Loucy (cell line): ENCODE measurements at regions not wholly inside any gene's neighbourhood (a gene's known extent, or its start where the extent isn't known, plus 50 kb on each side); places are given as distances from the start of the nearest gene placed in this dataset.

Experiments
- H2AFZ ChIP-seq: fragments of 200-600 bp; sonication (generic); 2 replicates; pipeline ENCODE4 v1.6.0; 2016; ENCODE audit warnings: antibody characterized with exemption, mild to moderate bottlenecking, low read length, moderate library complexity
- H3F3A ChIP-seq: fragments of 200-600 bp; 2 replicates; pipeline ENCODE4 v1.6.0; 2016; ENCODE audit warnings: antibody characterized with exemption, low read depth, mild to moderate bottlenecking
- H3K27me3 ChIP-seq: fragments of 200-600 bp; sonication (generic); 2 replicates; pipeline ENCODE4 v1.6.1; 2014; ENCODE audit warnings: low read length, mild to moderate bottlenecking; ENCODE audit not compliant: insufficient read depth, poor library complexity, severe bottlenecking
- H3K36me3 ChIP-seq: fragments of 200-600 bp; sonication (generic); 2 replicates; pipeline ENCODE4 v1.6.1; 2016; ENCODE audit warnings: low read length; ENCODE audit not compliant: insufficient read depth
- H3K4me1 ChIP-seq: fragments of 200-600 bp; sonication (generic); 2 replicates; pipeline ENCODE4 v1.5.1; 2014; ENCODE audit warnings: low read length, mild to moderate bottlenecking; ENCODE audit not compliant: insufficient read depth, poor library complexity, severe bottlenecking
- H3K4me2 ChIP-seq: fragments of 200-600 bp; sonication (generic); 2 replicates; pipeline ENCODE4 v1.6.0; 2014; ENCODE audit warnings: antibody characterized with exemption, low read length, low read depth, mild to moderate bottlenecking; ENCODE audit not compliant: poor library complexity, severe bottlenecking
- H3K4me3 ChIP-seq: fragments of 200-600 bp; sonication (generic); 2 replicates; pipeline ENCODE4 v1.5.1; 2014; ENCODE audit warnings: low read length, mild to moderate bottlenecking, mixed read lengths; ENCODE audit not compliant: poor library complexity, severe bottlenecking
- H3K79me2 ChIP-seq: fragments of 200-600 bp; sonication (generic); 2 replicates; pipeline ENCODE4 v1.6.1; 2014; ENCODE audit warnings: low read length; ENCODE audit not compliant: insufficient read depth
- H3K9ac ChIP-seq: fragments of 200-600 bp; sonication (generic); 2 replicates; pipeline ENCODE4 v1.6.0; 2014; ENCODE audit warnings: mild to moderate bottlenecking, low read depth, low read length, moderate library complexity; ENCODE audit not compliant: poor library complexity, severe bottlenecking
- H3K9me2 ChIP-seq: fragments of 200-600 bp; sonication (generic); replicated peaks from 2 replicates; pipeline ENCODE4 v1.6.1; 2016; ENCODE audit warnings: low read depth, low read length, mixed read lengths
- H3K9me3 ChIP-seq: fragments of 200-600 bp; sonication (generic); 2 replicates; pipeline ENCODE4 v1.6.1; 2014; ENCODE audit warnings: mild to moderate bottlenecking, antibody characterized with exemption, low read length, low read depth; ENCODE audit not compliant: insufficient read depth
- H4K20me1 ChIP-seq: fragments of 200-600 bp; sonication (generic); 2 replicates; pipeline ENCODE4 v1.6.0; 2014; ENCODE audit warnings: antibody characterized with exemption, low read length, mild to moderate bottlenecking; ENCODE audit not compliant: insufficient read depth, poor library complexity, severe bottlenecking
- EZH2phosphoT487 ChIP-seq: fragments of 200-600 bp; IDR thresholded peaks from 2 replicates; pipeline ENCODE4 v1.6.1; 2018; ENCODE audit warnings: antibody characterized with exemption, mild to moderate bottlenecking, moderate library complexity, borderline replicate concordance
- TF ChIP-seq, protein P1 (sequence below): fragments of 200-600 bp; sonication (generic); conservative IDR thresholded peaks from 2 replicates; pipeline ENCODE4 v1.5.1; 2014; ENCODE audit warnings: mild to moderate bottlenecking, antibody characterized with exemption, low read length

DNA sequence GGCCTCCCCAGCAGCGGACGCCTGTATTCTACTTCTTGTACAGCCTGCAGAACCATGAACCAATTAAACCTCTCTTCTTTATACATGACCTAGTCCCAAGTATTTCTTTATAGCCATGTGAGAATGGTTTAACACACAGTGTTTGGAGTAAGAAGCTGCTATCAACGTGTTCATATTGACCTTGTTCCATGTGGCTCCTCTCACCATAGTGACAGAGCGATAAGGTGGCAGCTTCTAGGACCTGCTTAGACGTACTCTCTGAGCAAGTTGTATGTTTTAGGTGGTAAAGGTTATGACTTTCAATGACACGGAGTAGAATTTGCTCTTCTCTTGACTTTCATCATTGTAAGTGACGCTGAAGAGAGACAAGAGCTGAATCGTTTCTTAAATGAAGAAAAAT is 157.7 kb upstream of the SLCO3A1 start:
- no peak for TF ChIP-seq EZH2phosphoT487
- TF ChIP-seq, protein P1, sequence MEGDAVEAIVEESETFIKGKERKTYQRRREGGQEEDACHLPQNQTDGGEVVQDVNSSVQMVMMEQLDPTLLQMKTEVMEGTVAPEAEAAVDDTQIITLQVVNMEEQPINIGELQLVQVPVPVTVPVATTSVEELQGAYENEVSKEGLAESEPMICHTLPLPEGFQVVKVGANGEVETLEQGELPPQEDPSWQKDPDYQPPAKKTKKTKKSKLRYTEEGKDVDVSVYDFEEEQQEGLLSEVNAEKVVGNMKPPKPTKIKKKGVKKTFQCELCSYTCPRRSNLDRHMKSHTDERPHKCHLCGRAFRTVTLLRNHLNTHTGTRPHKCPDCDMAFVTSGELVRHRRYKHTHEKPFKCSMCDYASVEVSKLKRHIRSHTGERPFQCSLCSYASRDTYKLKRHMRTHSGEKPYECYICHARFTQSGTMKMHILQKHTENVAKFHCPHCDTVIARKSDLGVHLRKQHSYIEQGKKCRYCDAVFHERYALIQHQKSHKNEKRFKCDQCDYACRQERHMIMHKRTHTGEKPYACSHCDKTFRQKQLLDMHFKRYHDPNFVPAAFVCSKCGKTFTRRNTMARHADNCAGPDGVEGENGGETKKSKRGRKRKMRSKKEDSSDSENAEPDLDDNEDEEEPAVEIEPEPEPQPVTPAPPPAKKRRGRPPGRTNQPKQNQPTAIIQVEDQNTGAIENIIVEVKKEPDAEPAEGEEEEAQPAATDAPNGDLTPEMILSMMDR = no peak
- Histone ChIP-seq H3K9me2 (no peaks in the 10 kb centered on the region), H3K9ac (no peak overlapping the region), H3K4me1 (no peaks in the 10 kb centered on the region), H3K79me2 (no peaks in the 10 kb centered on the region), H3K27me3 (no peaks in the 10 kb centered on the region), H2AFZ (no peak overlapping the region), H3F3A (no peaks in the 10 kb centered on the region), H3K36me3 (no peaks in the 10 kb centered on the region), H3K4me2 (no peak overlapping the region), H4K20me1 (no peaks in the 10 kb centered on the region), H3K9me3 (no peaks in the 10 kb centered on the region), H3K4me3 (no peak overlapping the region)

DNA sequence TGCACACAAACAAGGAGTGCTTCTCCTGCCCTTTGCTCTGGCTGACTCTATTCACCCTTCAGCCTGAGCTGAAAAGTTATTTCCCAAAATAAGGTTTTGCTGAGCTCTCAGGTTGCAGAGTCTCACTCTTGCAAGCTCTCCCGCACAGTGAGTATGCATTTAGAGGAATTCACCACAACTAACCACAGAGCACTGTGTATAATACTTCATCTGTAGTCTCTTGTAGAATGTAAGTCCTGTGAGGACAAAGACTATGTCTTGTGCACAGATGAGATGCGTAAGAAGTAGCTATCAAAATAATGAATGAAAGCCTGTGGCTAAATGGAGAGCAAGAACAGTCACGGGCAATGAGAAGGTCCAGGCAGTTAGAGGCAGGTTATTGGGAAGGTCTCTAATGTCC is 156.5 kb upstream of the SLCO3A1 start:
- Histone ChIP-seq H2AFZ (no peak overlapping the region), H3K27me3 (no peaks in the 10 kb centered on the region), H3K4me2 (no peak overlapping the region), H3K4me1 (no peaks in the 10 kb centered on the region), H3K9me3 (no peaks in the 10 kb centered on the region), H3K9ac (no peak overlapping the region), H3F3A (no peaks in the 10 kb centered on the region), H3K4me3 (no peak overlapping the region), H3K9me2 (no peaks in the 10 kb centered on the region), H4K20me1 (no peaks in the 10 kb centered on the region), H3K79me2 (no peaks in the 10 kb centered on the region), H3K36me3 (no peaks in the 10 kb centered on the region)
- no peak for TF ChIP-seq EZH2phosphoT487
- TF ChIP-seq, protein P1 = no peak

DNA sequence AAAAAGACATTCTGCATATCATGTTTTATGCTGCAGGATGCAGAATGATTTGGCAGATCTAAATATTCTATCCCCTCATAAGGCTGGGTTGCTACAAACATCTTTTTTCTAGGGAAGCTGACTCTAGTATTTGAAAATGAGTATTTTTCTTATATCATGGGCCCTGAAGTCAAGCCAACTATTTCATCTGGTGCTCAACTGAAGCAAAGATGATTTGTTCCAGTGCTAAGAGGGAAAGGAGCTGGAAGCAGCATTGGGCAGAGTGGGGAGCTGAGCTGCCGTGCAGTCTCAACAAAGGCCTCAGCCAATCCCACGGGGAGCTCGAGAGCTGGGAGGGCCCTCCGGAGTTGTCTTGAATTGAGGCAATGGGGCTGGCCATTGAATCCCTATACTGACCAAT is 155.3 kb upstream of the SLCO3A1 start:
- Histone ChIP-seq H3K9me2 (no peaks in the 10 kb centered on the region), H4K20me1 (no peaks in the 10 kb centered on the region), H3K27me3 (no peaks in the 10 kb centered on the region), H3K9me3 (no peaks in the 10 kb centered on the region), H3F3A (no peaks in the 10 kb centered on the region), H3K4me1 (no peaks in the 10 kb centered on the region), H3K9ac (no peak overlapping the region), H3K4me2 (no peak overlapping the region), H2AFZ (no peak overlapping the region), H3K4me3 (no peak overlapping the region), H3K79me2 (no peaks in the 10 kb centered on the region), H3K36me3 (no peaks in the 10 kb centered on the region)
- TF ChIP-seq, protein P1 = no peak
- TF ChIP-seq EZH2phosphoT487 = no peak
